Neural cell (in vitro differentiated cells): ENCODE measurements at regions not wholly inside any gene's neighbourhood (a gene's known extent, or its start where the extent isn't known, plus 50 kb on each side); places are given as distances from the start of the nearest gene placed in this dataset.

Source experiments
- H2AFZ ChIP-seq: fragments of 200-600, 300-800 bp; sonication (generic), shearing (Covaris generic); 2 replicates; pipeline ENCODE4 v1.6.0; 2014; ENCODE audit warnings: low read depth, mild to moderate bottlenecking, antibody characterized with exemption, low read length, moderate library complexity
- H3F3A ChIP-seq: fragments of 200-600 bp; shearing (Covaris generic); 2 replicates; pipeline ENCODE4 v1.6.1; 2016; ENCODE audit warnings: mild to moderate bottlenecking, moderate library complexity, mixed read lengths, antibody characterized with exemption, low read length; ENCODE audit not compliant: insufficient read depth, poor library complexity, severe bottlenecking
- H3K27ac ChIP-seq: fragments of 200-600, 300-800 bp; sonication (generic), shearing (Covaris generic); 2 replicates; pipeline ENCODE4 v1.5.1; 2014; ENCODE audit warnings: mild to moderate bottlenecking, low read length, moderate library complexity
- H3K27me3 ChIP-seq: fragments of 300-800, 200-600 bp; sonication (generic), shearing (Covaris generic); 2 replicates; pipeline ENCODE4 v1.6.0; 2014; ENCODE audit warnings: mild to moderate bottlenecking, low read depth, low read length, moderate library complexity; ENCODE audit not compliant: insufficient read depth
- H3K36me3 ChIP-seq: fragments of 300-800, 200-600 bp; sonication (generic), shearing (Covaris generic); 2 replicates; pipeline ENCODE4 v1.5.1; 2014; ENCODE audit warnings: mild to moderate bottlenecking, antibody characterized with exemption, low read length, moderate library complexity; ENCODE audit not compliant: insufficient read depth
- H3K4me2 ChIP-seq: fragments of 300-800, 200-600 bp; sonication (generic), shearing (Covaris generic); 2 replicates; pipeline ENCODE4 v1.6.0; 2014; ENCODE audit warnings: mild to moderate bottlenecking, low read length
- H3K4me3 ChIP-seq: fragments of 300-800, 200-600 bp; sonication (generic), shearing (Covaris generic); 2 replicates; pipeline ENCODE4 v1.5.1; 2014; ENCODE audit warnings: mild to moderate bottlenecking, low read length, moderate library complexity
- H3K79me2 ChIP-seq: fragments of 200-600 bp; shearing (Covaris generic); replicated peaks from 2 replicates; pipeline ENCODE4 v1.6.0; 2014; ENCODE audit warnings: mild to moderate bottlenecking, low read length, moderate library complexity; ENCODE audit not compliant: insufficient read depth
- H3K9ac ChIP-seq: fragments of 300-800, 200-600 bp; sonication (generic), shearing (Covaris generic); 2 replicates; pipeline ENCODE4 v1.6.1; 2016; ENCODE audit warnings: mild to moderate bottlenecking, low read length, mixed read lengths
- H3K9me2 ChIP-seq: fragments of 200-600 bp; shearing (Covaris generic); 2 replicates; pipeline ENCODE4 v1.6.1; 2016; ENCODE audit warnings: mild to moderate bottlenecking, low read length, mixed read lengths; ENCODE audit not compliant: insufficient read depth
- H3K9me3 ChIP-seq: fragments of 200-600, 300-800 bp; sonication (generic), shearing (Covaris generic); 2 replicates; pipeline ENCODE4 v1.6.1; 2016; ENCODE audit warnings: mild to moderate bottlenecking, mixed run types, low read length, moderate library complexity, mixed read lengths
- H4K20me1 ChIP-seq: fragments of 200-600 bp; shearing (Covaris generic); 2 replicates; pipeline ENCODE4 v1.6.1; 2016; ENCODE audit warnings: mild to moderate bottlenecking, mixed run types; ENCODE audit not compliant: insufficient read depth
- CTCF ChIP-seq: fragments of 450-650 bp; IDR thresholded peaks from 2 replicates; pipeline ENCODE4 v1.5.1; 2014; ENCODE audit warnings: antibody characterized with exemption, mild to moderate bottlenecking, moderate library complexity; ENCODE audit not compliant: poor library complexity, severe bottlenecking
- EP300 ChIP-seq: fragments of 450-650 bp; conservative IDR thresholded peaks from 2 replicates; pipeline ENCODE4 v1.6.1; 2014; ENCODE audit warnings: antibody characterized with exemption, mild to moderate bottlenecking, moderate library complexity; ENCODE audit not compliant: poor library complexity, severe bottlenecking
- EZH2 ChIP-seq: fragments of 200-600, 300-800 bp; shearing (Covaris generic), sonication (generic); IDR thresholded peaks from 2 replicates; pipeline ENCODE4 v1.6.1; 2014; ENCODE audit warnings: antibody characterized with exemption, low read length, borderline replicate concordance, mild to moderate bottlenecking; ENCODE audit not compliant: insufficient read depth, poor library complexity, severe bottlenecking
- MXI1 ChIP-seq: fragments of 450-650 bp; conservative IDR thresholded peaks from 2 replicates; pipeline ENCODE4 v1.6.1; 2014; ENCODE audit warnings: antibody characterized with exemption, mild to moderate bottlenecking; ENCODE audit not compliant: poor library complexity, severe bottlenecking
- POLR2AphosphoS5 ChIP-seq: IDR thresholded peaks from 2 replicates; pipeline ENCODE4 v1.6.1; 2012
- RAD21 ChIP-seq: fragments of 450-650 bp; conservative IDR thresholded peaks from 2 replicates; pipeline ENCODE4 v1.6.1; 2014; ENCODE audit warnings: antibody characterized with exemption, mild to moderate bottlenecking, moderate library complexity
- REST ChIP-seq: IDR thresholded peaks from 2 replicates; pipeline ENCODE4 v1.6.1; 2012; ENCODE audit warnings: borderline replicate concordance
- SMC3 ChIP-seq: fragments of 450-650 bp; conservative IDR thresholded peaks from 2 replicates; pipeline ENCODE4 v1.6.1; 2014; ENCODE audit warnings: antibody characterized with exemption, mild to moderate bottlenecking, moderate library complexity; ENCODE audit not compliant: poor library complexity
- TAF1 ChIP-seq: IDR thresholded peaks from 2 replicates; pipeline ENCODE4 v1.6.1; 2012; ENCODE audit warnings: low read depth

GRCh38 chr16:73286346-73287267 lies 238.7 kb upstream of the ZFHX3 start:
- no peaks in the 10 kb centered on the region for H3K9me2 ChIP-seq
- H3F3A ChIP-seq, result no peaks in the 10 kb centered on the region
- H3K27ac ChIP-seq, result peak overlapping the region; percentile 7
- no peaks in the 10 kb centered on the region for H3K36me3 ChIP-seq
- H2AFZ ChIP-seq, result no peak overlapping the region
- no peaks in the 10 kb centered on the region for H3K79me2 ChIP-seq
- H3K9me3 ChIP-seq, result no peaks in the 10 kb centered on the region
- no peak overlapping the region for H3K4me2 ChIP-seq
- no peak for TF ChIP-seq RAD21
- TF ChIP-seq REST, result no peak
- TF ChIP-seq TAF1, result no peak
- no peak for TF ChIP-seq EP300
- no peak for TF ChIP-seq EZH2
- no peak for TF ChIP-seq SMC3
- no peak for TF ChIP-seq POLR2AphosphoS5
- no peak for TF ChIP-seq CTCF
- no peaks in the 10 kb centered on the region for H3K27me3 ChIP-seq
- H4K20me1 ChIP-seq, result no peaks in the 10 kb centered on the region
- H3K9ac ChIP-seq, result no peak overlapping the region
- H3K4me3 ChIP-seq, result no peak overlapping the region

GRCh38 chr16:73285436-73286201 lies 237.7 kb upstream of the ZFHX3 start:
- no peak overlapping the region for H3K4me2 ChIP-seq
- no peak overlapping the region for H2AFZ ChIP-seq

More at GRCh38 chr16:73285436-73286201, 237.7 kb upstream of the ZFHX3 start:
- Histone ChIP-seq H3K27me3 (no peaks in the 10 kb centered on the region), H3K4me3 (no peak overlapping the region), H4K20me1 (no peaks in the 10 kb centered on the region), H3K27ac (peak overlapping the region; percentile 7), H3K9me3 (peaks cover 3% of the 10 kb centered on the region), H3K9ac (no peak overlapping the region), H3F3A (no peaks in the 10 kb centered on the region), H3K36me3 (no peaks in the 10 kb centered on the region), H3K9me2 (no peaks in the 10 kb centered on the region), H3K79me2 (no peaks in the 10 kb centered on the region)
- TF ChIP-seq EZH2 (no peak), TAF1 (no peak), MXI1 (no peak), CTCF (no peak), RAD21 (no peak), SMC3 (no peak), POLR2AphosphoS5 (no peak), REST (no peak), EP300 (no peak)
